ENCODE measurements at regions not wholly inside any gene's neighbourhood (a gene's known extent, or its start where the extent isn't known, plus 50 kb on each side); places are given as distances from the start of the nearest gene placed in this dataset.

- TF ChIP-seq, protein P1, sequence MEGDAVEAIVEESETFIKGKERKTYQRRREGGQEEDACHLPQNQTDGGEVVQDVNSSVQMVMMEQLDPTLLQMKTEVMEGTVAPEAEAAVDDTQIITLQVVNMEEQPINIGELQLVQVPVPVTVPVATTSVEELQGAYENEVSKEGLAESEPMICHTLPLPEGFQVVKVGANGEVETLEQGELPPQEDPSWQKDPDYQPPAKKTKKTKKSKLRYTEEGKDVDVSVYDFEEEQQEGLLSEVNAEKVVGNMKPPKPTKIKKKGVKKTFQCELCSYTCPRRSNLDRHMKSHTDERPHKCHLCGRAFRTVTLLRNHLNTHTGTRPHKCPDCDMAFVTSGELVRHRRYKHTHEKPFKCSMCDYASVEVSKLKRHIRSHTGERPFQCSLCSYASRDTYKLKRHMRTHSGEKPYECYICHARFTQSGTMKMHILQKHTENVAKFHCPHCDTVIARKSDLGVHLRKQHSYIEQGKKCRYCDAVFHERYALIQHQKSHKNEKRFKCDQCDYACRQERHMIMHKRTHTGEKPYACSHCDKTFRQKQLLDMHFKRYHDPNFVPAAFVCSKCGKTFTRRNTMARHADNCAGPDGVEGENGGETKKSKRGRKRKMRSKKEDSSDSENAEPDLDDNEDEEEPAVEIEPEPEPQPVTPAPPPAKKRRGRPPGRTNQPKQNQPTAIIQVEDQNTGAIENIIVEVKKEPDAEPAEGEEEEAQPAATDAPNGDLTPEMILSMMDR (IDR thresholded peaks at IDR 0.05; ENCODE audit: low read depth, low read length), result no peak
- no peak for TF ChIP-seq POLR2A (IDR thresholded peaks at IDR 0.05; ENCODE audit: extremely low read depth, insufficient read length)
Measured at GRCh38 chr13:80591976-80592740, 251.2 kb upstream of the SPRY2 start.
